Heart left ventricle (tissue), 16 donors: ENCODE measurements at regions not wholly inside any gene's neighbourhood (a gene's known extent, or its start where the extent isn't known, plus 50 kb on each side); places are given as distances from the start of the nearest gene placed in this dataset.

Experiments
- ATAC-seq, 4 donors: fragments of 200-7000 bp; cut with Tn5 transposase; one replicate each; pipeline ENCODE4 v1.9.1; 2020 to 2022; ENCODE audit warnings: moderate library complexity in 4 of 4, mild to moderate bottlenecking in 3 of 4, moderate number of reproducible peaks in 1 of 4
- DNase-seq, 5 donors: peaks; one replicate each; pipeline ENCODE4 v3.0.0-alpha.2; 2020
- H3K27ac ChIP-seq, 12 donors: fragments of 200-600 bp; sonication (generic) in 4 of 12; one replicate each; pipeline versions ENCODE4 v1.5.0 to v1.8.0; 2016 to 2022; ENCODE audit warnings: mild to moderate bottlenecking in 2 of 12
- H3K27me3 ChIP-seq, 9 donors: fragments of 200-600 bp; sonication (generic) in 2 of 9; one replicate each; pipeline versions ENCODE4 v1.5.1 to v1.8.0; 2016 to 2022; ENCODE audit warnings: mild to moderate bottlenecking in 3 of 9
- H3K36me3 ChIP-seq, 9 donors: fragments of 200-600 bp; sonication (generic) in 2 of 9; one replicate each; pipeline versions ENCODE4 v1.5.0 to v1.8.0; 2018 to 2022; ENCODE audit warnings: mild to moderate bottlenecking in 2 of 9
- H3K4me1 ChIP-seq, 12 donors: fragments of 200-600 bp; sonication (generic) in 4 of 12; one replicate each; pipeline versions ENCODE4 v1.5.0 to v1.8.0; 2016 to 2022; ENCODE audit warnings: mild to moderate bottlenecking in 3 of 12
- H3K4me3 ChIP-seq, 12 donors: fragments of 200-600 bp; sonication (generic) in 4 of 12; one replicate each; pipeline versions ENCODE4 v1.5.0 to v1.8.0; 2017 to 2022; ENCODE audit warnings: mild to moderate bottlenecking in 9 of 12, moderate library complexity in 4 of 12
- H3K9me3 ChIP-seq, 12 donors: fragments of 200-600 bp; sonication (generic) in 4 of 12; one replicate each; pipeline versions ENCODE4 v1.5.0 to v1.8.0; 2016 to 2022; ENCODE audit warnings: mild to moderate bottlenecking in 1 of 12
- CTCF ChIP-seq, 12 donors: fragments of 200-600 bp; sonication (generic) in 4 of 12; IDR thresholded peaks; one replicate each; pipeline versions ENCODE4 v1.5.0 to v1.8.0; 2018 to 2022; ENCODE audit warnings: antibody characterized with exemption in 12 of 12, mild to moderate bottlenecking in 5 of 12
- POLR2A ChIP-seq, 2 donors: fragments of 450-650 bp; IDR thresholded peaks; one replicate each; pipeline ENCODE4 v1.6.1; 2017; ENCODE audit warnings: antibody characterized with exemption in 2 of 2, mild to moderate bottlenecking in 2 of 2, moderate library complexity in 2 of 2
- WGBS, 4 donors: extraction: QIAGEN DNeasy Blood & Tissue Kit in 2 of 4; methylation state at CpG; one replicate each; pipeline versions ENCODE4 v1.1.5 to v1.1.7; 2013 to 2018; 5-methylcytosine and 5-hydroxymethylcytosine counted together
- intact Hi-C, 10 donors: fragments of 100-400 bp; cut with DNase I; formaldehyde crosslinking; loops; one replicate each; pipeline versions ENCODE4 v1.11.1 to v1.14.2; 2022
- donor health status: ischemic (EF 13 %, LVEDD 7.1; RV severe dilation, severe dysfunction).
- donor health status: healthy with polysubstance abuse.
- donor health status: DM: no; HTN: yes; CAD: no.
- donor health status: DM: no; HTN: no; CAD: no.
- donor health status: ischemic (EF 25% LVEDD 6.9; RV normal size, moderate dysfunction).
- donor health status: ischemic (EF 25% LVEDD 5.7; RV mildly dilated, moderate dysfunction).
- donor health status: healthy.
- donor health status: DM: yes; HTN: yes; CAD: no.
- donor health status: ischemic (EF 35%, LVEDD 5.7; RV mildly dilated, moderate dysfunction).
- donor health status: nonischemic (EF 11% LVEDD 7.7; RV severe dilation, severe dysfunction).
- donor health status: DM: yes; HTN: yes; CAD: no.
- donor health status: PGD.
- donor health status: ischemic (EF 29% LVEDD 5.4; RV normal size, mild dysfunction).
- donor health status: nonischemic (EF 23%, LVEDD 6.1; RV moderate dilation, normal function).

- intact Hi-C loops, result loop anchor here (2.0 to 10.0 kb wide), 9 partner anchors 38 to 105 kb away; partner anchors contain the start of gene MEF2A (in 5 of the 10)
- DNase-seq (peak in 2 of 5 donors; percentile 49 to 72), ATAC-seq (no peak)
- TF ChIP-seq POLR2A (IDR thresholded peaks at IDR 0.05), result no peak
- no peak for TF ChIP-seq CTCF (IDR thresholded peaks at IDR 0.05)
- H3K27me3 ChIP-seq, result no peaks in the 10 kb centered on the region
- no peak overlapping the region for H3K4me3 ChIP-seq
- peaks cover 3 to 77% (median 42%) of the 10 kb centered on the region in 12 donors for H3K4me1 ChIP-seq
- peaks cover 0 to 5% (median 0%) of the 10 kb centered on the region in 12 donors for H3K9me3 ChIP-seq
- H3K36me3 ChIP-seq, result no peaks in the 10 kb centered on the region
- H3K27ac ChIP-seq, result peak overlapping the region in 3 of 12 donors; percentile 31 to 78 (median 75)
- 74 to 84% (median 82%) methylated on average over 7 of the region's 7 CpGs for WGBS, 4 donors
Measured at GRCh38 chr15:99509686-99510461, 55.9 kb upstream of the MEF2A start.

- ATAC-seq (no peak), DNase-seq (no peak)
- Histone ChIP-seq H3K4me1 (peaks cover 3 to 64% (median 34%) of the 10 kb centered on the region in 12 donors), H3K9me3 (peaks cover 0 to 5% (median 0%) of the 10 kb centered on the region in 12 donors), H3K27me3 (no peaks in the 10 kb centered on the region), H3K36me3 (no peaks in the 10 kb centered on the region), H3K27ac (peak overlapping the region in 11 of 12 donors; percentile 6 to 77 (median 66)), H3K4me3 (peak overlapping the region in 5 of 12 donors; percentile 2 to 20 (median 17))
- no peak for TF ChIP-seq POLR2A (IDR thresholded peaks at IDR 0.05)
- TF ChIP-seq CTCF (IDR thresholded peaks at IDR 0.05), result no peak
- intact Hi-C loops, result loop anchor here in 3 of 10 donors (5.0 kb wide), 2 partner anchors 39 to 51 kb away; no protein-coding TSS in a partner anchor
- WGBS, 4 donors, result 10 to 18% (median 15%) methylated on average over 6 of the region's 6 CpGs
Measured at GRCh38 chr15:99511531-99511865, 54.3 kb upstream of the MEF2A start.

GRCh38 chr15:99511866-99512661 lies 53.7 kb upstream of the MEF2A start:
- Histone ChIP-seq H3K36me3 (no peaks in the 10 kb centered on the region), H3K9me3 (peaks cover 0 to 5% (median 0%) of the 10 kb centered on the region in 12 donors), H3K4me3 (peak overlapping the region in 5 of 12 donors; percentile 2 to 20 (median 17)), H3K27me3 (no peaks in the 10 kb centered on the region), H3K27ac (peak overlapping the region in 11 of 12 donors; percentile 6 to 77 (median 66)), H3K4me1 (peaks cover 2 to 58% (median 30%) of the 10 kb centered on the region in 12 donors)
- intact Hi-C loops, result loop anchor here in 3 of 10 donors (5.0 kb wide), 2 partner anchors 40 to 50 kb away; no protein-coding TSS in a partner anchor
- TF ChIP-seq POLR2A (IDR thresholded peaks at IDR 0.05), result no peak
- ATAC-seq (peak in 3 of 4 donors; percentile 22 to 42 (median 40)), DNase-seq (peak in 3 of 5 donors; percentile 48 to 61 (median 58))
- WGBS, 4 donors, result 41 to 48% (median 44%) methylated on average over 14 of the region's 14 CpGs

- ATAC-seq (no peak), DNase-seq (no peak)
- Histone ChIP-seq H3K27ac (no peak overlapping the region), H3K4me1 (peaks cover 0 to 35% (median 14%) of the 10 kb centered on the region in 12 donors), H3K9me3 (peaks cover 0 to 5% (median 0%) of the 10 kb centered on the region in 12 donors), H3K27me3 (no peaks in the 10 kb centered on the region), H3K4me3 (no peak overlapping the region), H3K36me3 (no peaks in the 10 kb centered on the region)
- 93 to 97% (median 95%) methylated on average over 5 of the region's 5 CpGs for WGBS, 4 donors
- TF ChIP-seq CTCF (IDR thresholded peaks at IDR 0.05), result no peak
- no peak for TF ChIP-seq POLR2A (IDR thresholded peaks at IDR 0.05)
- intact Hi-C loops, result loop anchor here in 3 of 10 donors (5.0 kb wide), 2 partner anchors 42 to 48 kb away; no protein-coding TSS in a partner anchor
Measured at GRCh38 chr15:99514306-99514705, 51.5 kb upstream of the MEF2A start.
